Left lobe of liver (tissue), 2 donors: ENCODE measurements at regions not wholly inside any gene's neighbourhood (a gene's known extent, or its start where the extent isn't known, plus 50 kb on each side); places are given as distances from the start of the nearest gene placed in this dataset.
"Not testable (repeated sequence)": the region's sequence is repeated elsewhere in the genome, so short reads cannot be mapped to it uniquely, and the experiment has no call there.

Source experiments
- ATAC-seq: fragments of 200-7000 bp; cut with Tn5 transposase; one replicate; pipeline ENCODE4 v1.9.1; 2020; ENCODE audit warnings: mild to moderate bottlenecking, moderate library complexity
- DNase-seq: peaks from one replicate; pipeline ENCODE4 v3.0.0-alpha.2; 2020; ENCODE audit warnings: low spot score
- donor health status: DM: no; HTN: no; CAD: no; lungs with moderate emphysema.
- donor health status: DM: no; HTN: yes; CAD: no.

- not testable (repeated sequence) for ATAC-seq, DNase-seq
Observed at GRCh38 chr10:23866985-23867384, 342.0 kb upstream of the KIAA1217 start.

DNA sequence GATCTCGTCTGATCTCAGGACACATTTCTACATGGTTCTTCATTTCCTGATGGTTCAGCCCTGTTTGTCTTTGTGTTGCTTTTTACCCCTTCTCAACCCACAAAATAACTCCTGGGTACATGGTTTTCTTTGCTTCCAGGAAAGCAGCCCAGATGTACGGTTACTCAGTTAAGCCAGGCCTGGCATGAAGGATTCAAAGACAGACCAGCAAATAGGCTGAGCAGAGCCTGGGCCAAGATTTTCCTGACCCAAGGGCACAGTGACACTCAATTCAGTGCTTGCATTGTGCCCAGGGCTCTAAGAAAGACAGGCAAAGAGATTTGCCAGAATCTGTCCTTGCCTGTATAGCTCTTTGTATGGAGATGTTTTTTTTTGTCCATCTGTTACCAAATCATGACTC is 340.8 kb upstream of the KIAA1217 start:
- no peak for ATAC-seq

DNA sequence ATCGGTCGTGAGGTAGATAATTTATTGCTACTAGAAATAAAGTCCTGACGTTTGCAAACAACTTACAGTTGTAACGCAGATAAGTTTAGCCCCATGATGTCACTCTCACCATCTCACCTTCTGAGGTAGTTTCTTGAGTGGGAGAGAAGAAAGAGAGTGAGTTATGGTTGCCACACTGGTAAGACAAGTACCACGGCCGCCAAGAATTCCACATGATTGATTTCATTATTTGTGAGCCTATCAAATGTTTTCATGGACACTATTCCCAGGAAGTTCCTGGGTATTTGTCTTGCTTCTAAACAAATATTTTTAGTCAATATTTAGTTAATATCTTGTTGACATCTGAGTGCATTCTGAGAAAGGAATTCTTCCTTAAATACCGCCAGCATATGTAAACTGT is 339.4 kb upstream of the KIAA1217 start:
- no peak for ATAC-seq

More for the DNA sequence above, 340.8 kb upstream of the KIAA1217 start:
- no peak for DNase-seq

DNA sequence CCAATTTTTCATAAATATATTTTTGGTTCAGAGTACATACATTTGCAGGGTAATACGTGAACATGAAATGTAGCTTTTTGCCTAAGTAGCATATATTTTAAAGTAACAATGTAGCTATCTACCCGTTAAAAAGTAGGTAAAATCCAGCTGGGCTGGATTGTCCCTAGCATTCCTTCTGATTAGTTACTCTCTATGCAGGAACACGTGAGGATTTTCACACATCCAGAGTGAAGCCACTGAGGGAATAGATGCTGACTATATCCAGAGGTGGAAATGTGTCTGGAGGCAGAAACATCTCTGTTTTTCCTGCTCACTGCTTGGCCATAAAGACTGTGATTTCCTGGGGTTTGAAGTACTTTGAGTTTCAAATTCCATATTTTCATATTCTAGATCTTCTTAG is 338.9 kb upstream of the KIAA1217 start:
- no peak for ATAC-seq
- DNase-seq = no peak

More for the DNA sequence above, 339.4 kb upstream of the KIAA1217 start:
- DNase-seq = no peak

- no peak for ATAC-seq
- no peak for DNase-seq
Observed at GRCh38 chr10:23870651-23871610, 338.0 kb upstream of the KIAA1217 start.

GRCh38 chr10:23872290-23872689 is 336.6 kb upstream of the KIAA1217 start:
- DNase-seq = no peak
- ATAC-seq = no peak

DNA sequence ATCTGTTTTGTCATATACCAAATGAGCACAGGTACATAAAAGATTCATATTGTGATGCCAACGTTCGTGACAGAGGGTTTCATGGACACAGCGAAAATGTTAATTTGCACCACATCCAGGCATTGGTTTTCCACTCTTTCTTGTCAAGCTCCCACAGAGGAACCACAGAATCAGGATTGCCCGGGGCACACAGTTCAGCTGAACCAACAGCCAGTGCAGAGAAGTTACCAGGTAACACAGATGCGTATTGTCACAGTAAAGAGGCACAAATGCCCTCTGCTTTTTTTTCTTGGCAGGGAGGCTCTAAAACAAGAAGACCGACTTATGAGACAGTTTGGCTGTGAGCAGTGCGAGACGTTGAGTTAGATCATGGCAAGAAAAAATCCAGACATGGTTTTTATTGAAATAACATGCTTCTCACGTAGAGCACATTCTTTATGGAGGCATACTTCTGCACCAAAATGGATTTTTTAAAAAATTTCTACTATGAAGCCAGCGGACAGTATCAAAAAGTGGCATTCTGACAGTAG is 331.1 kb upstream of the KIAA1217 start:
- DNase-seq (no peak), ATAC-seq (no peak)

GRCh38 chr10:23884670-23885069 is 324.3 kb upstream of the KIAA1217 start:
- no peak for ATAC-seq

GRCh38 chr10:23885853-23886252 is 323.1 kb upstream of the KIAA1217 start:
- DNase-seq (no peak), ATAC-seq (no peak)

More at GRCh38 chr10:23884670-23885069, 324.3 kb upstream of the KIAA1217 start:
- no peak for DNase-seq

- ATAC-seq (no peak), DNase-seq (no peak)
Observed at GRCh38 chr10:23886355-23886754, 322.6 kb upstream of the KIAA1217 start.

DNA sequence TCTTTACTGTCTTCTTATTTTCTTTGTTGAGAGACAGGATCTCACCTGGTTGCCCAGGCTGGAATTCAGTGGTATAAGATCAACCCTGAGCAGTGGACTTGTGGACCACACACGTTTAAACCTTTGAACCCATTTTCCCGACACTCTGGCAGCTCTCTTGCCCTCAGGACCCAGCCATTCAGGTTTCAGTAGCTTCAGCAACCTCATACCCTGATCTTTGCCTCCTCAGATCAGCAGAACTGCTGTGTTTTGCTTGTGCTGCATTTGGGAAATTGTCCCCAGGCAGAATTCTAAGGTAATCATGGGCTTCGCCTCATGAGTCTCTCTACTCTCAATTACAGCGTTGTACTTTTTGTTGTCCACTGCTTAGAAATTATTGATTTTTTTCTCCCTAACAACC is 317.6 kb upstream of the KIAA1217 start:
- no peak for ATAC-seq

DNA sequence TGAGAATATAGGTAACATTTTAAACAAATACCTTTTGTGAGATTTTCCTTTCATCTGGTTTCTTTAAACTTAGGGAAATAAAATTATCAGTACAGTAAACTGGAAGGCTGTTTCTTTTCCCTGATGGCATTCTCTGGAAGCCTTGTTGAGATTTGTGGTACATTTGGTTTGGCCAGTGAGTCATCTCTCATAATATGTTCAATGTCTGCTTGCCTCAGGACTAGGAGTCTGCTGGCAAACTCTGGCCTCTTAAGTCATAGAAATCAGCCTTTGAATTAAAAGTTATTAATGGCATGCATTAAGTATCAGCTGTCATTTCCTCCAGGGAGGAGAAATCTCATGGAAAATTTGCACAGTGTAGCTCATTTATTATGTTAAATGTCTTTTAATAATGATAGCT is 316.6 kb upstream of the KIAA1217 start:
- ATAC-seq (no peak), DNase-seq (no peak)

More for the DNA sequence above, 317.6 kb upstream of the KIAA1217 start:
- DNase-seq = no peak

DNA sequence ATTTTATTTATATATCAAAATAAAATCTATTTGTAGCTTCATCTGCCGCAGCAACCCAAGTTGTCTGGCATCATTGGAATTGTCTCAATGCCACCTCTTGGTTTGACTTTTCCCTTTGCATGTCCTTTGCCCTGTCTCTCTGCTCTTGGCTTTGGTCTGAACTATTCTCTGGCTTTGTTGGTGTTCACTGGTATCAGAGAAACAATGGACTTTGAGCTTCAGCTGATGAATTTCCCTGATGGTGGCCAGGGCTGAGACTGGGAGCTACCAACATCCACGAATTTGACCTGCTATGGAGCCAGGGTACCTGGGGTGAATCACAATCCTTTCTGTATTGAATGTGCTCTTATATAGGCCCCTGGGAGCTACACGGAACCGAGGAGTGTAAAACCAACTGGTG is 311.7 kb upstream of the KIAA1217 start:
- no peak for ATAC-seq
- no peak for DNase-seq

- no peak for DNase-seq
- no peak for ATAC-seq
Observed at GRCh38 chr10:23897861-23898260, 311.1 kb upstream of the KIAA1217 start.

DNA sequence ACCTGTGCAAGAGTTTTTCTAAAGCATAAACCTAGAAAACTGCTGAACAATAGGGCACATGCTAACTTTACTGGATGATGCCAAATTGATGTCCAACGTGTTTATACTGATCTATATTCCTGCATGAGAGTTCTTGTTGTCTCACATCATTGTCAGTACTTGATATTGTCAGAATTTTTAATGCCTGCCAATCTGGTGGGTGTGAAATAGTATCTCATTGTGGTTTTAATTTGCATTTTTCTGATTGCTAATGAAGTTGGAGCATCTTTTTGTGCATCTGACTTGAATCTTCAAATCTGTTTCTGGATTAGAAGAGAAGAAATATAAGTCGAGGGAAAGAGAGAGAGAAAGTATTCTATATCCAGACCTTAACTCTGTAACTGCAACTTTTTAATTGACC is 309.8 kb upstream of the KIAA1217 start:
- DNase-seq (no peak), ATAC-seq (no peak)

DNA sequence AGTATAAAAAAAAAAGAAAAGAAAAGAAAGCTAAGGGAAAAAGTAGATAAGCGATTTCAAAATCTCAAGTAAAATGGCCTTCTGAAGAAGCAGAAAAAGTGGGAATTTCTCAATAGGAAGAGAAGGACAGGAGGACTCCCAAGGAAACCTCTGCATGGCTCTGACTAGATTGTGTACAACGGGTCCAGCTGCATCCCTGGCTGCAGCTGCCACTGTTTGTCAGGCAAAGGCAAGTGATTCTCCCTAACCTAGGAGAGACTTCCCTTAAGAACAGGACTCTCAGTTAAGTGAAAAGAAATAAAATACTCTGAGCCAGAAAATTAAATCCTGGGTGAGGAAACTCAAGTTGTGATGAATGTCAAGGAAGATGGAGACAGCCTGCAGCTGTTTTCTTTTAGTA is 298.6 kb upstream of the KIAA1217 start:
- DNase-seq (no peak), ATAC-seq (no peak)

- ATAC-seq = no peak
- no peak for DNase-seq
Observed at GRCh38 chr10:23912884-23913404, 296.0 kb upstream of the KIAA1217 start.

GRCh38 chr10:23914641-23915040 is 294.3 kb upstream of the KIAA1217 start:
- ATAC-seq (no peak), DNase-seq (no peak)

- DNase-seq (no peak), ATAC-seq (no peak)
Observed at GRCh38 chr10:23917251-23917840, 291.6 kb upstream of the KIAA1217 start.

DNA sequence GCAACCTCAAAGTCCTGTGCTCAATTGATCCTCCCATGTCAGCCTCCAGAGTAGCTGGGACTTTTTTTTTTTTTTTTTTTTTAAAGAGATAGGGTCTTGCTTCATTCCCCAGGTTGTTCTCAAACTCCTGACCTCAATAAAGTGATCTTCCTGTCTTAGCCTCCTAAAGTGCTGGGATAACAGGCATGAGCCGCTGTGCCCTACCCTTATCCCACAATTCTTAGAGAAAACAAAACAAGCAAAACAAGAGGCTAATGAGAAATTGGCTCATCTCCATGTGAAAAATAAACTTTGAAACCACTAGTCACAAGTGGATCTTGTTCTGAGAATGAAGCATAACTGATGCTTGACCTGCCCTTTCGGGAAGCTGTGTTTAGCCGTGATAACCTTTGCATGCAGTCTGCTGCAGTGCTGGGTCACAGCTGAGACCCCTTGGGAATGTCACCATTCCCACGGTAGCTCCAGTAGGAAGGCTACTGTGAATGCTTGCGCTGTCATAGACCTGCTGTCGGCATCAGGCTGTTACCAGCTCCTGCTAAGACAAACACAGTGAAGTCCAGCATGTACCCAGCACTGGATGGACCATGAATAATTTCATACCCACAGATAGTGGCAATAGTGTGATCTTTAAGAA is 290.7 kb upstream of the KIAA1217 start:
- ATAC-seq (no peak), DNase-seq (no peak)

DNA sequence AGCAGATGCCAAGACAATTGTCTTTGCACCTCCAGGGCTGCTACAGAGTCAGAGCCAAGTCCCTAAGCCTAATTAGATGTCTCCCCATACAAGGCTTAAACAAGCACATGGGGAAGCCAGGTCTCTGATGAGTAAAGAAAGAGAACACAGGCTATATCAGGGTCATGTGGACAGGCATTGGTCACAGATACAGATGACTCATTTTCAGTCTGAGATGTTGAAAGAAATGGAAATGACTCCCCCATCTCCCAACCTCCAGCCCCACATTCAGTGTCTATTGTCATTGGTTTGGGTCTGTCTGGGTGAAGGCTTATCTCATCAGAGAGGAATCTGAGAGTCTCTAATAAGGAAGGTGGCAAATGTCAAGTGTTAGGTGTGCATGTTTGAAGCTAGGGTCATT is 290.1 kb upstream of the KIAA1217 start:
- DNase-seq (no peak), ATAC-seq (no peak)
